ENCODE measurements at regions not wholly inside any gene's neighbourhood (a gene's known extent, or its start where the extent isn't known, plus 50 kb on each side); places are given as distances from the start of the nearest gene placed in this dataset.
"Not testable (repeated sequence)": the region's sequence is repeated elsewhere in the genome, so short reads cannot be mapped to it uniquely, and the experiment has no call there.

GRCh38 chr2:61774351-61774750 lies 79.5 kb downstream of the FAM161A start:
- DNase-seq, result no peak

- no peak for DNase-seq
Observed at GRCh38 chr2:61771904-61772845, 81.7 kb downstream of the FAM161A start.

GRCh38 chr2:61770746-61771145 lies 83.1 kb downstream of the FAM161A start:
- DNase-seq, result no peak

- DNase-seq, result no peak
Observed at GRCh38 chr2:61770298-61770697, 83.6 kb downstream of the FAM161A start.

GRCh38 chr2:61769093-61769675 lies 84.7 kb downstream of the FAM161A start:
- no peak for DNase-seq

GRCh38 chr2:61764035-61764800 lies 89.6 kb downstream of the FAM161A start:
- DNase-seq, result peak; percentile 99

GRCh38 chr2:61763605-61764034 lies 90.2 kb downstream of the FAM161A start:
- peak; percentile 92 for DNase-seq

GRCh38 chr2:61762292-61762691 lies 91.6 kb downstream of the FAM161A start:
- DNase-seq, result no peak

- DNase-seq, result no peak
Observed at GRCh38 chr2:61759718-61760117, 94.1 kb downstream of the FAM161A start.

- no peak for DNase-seq
Observed at GRCh38 chr2:61759005-61759404, 94.9 kb downstream of the FAM161A start.

GRCh38 chr2:61758159-61758558 lies 95.7 kb downstream of the FAM161A start:
- DNase-seq, result no peak

- DNase-seq, result no peak
Observed at GRCh38 chr2:61753512-61753911, 100.3 kb downstream of the FAM161A start.

- DNase-seq, result peak; percentile 50
Observed at GRCh38 chr2:61750624-61751023, 103.2 kb downstream of the FAM161A start.

- DNase-seq, result no peak
Observed at GRCh38 chr2:61742955-61743354, 110.9 kb downstream of the FAM161A start.

GRCh38 chr2:61737841-61738240 lies 116.0 kb downstream of the FAM161A start:
- DNase-seq, result no peak

- no peak for DNase-seq
Observed at GRCh38 chr2:61736953-61737352, 116.9 kb downstream of the FAM161A start.

GRCh38 chr2:61733563-61733962 lies 120.3 kb downstream of the FAM161A start:
- no peak for DNase-seq

- DNase-seq, result no peak
Observed at GRCh38 chr2:61732787-61733186, 121.1 kb downstream of the FAM161A start.

GRCh38 chr2:61727746-61728145 lies 126.1 kb downstream of the FAM161A start:
- DNase-seq, result no peak

GRCh38 chr2:61726456-61727209 lies 127.2 kb downstream of the FAM161A start:
- no peak for DNase-seq

- not testable (repeated sequence) for DNase-seq
Observed at GRCh38 chr2:61723364-61723763, 130.5 kb downstream of the FAM161A start.

GRCh38 chr2:61722800-61723199 lies 131.1 kb downstream of the FAM161A start:
- no peak for DNase-seq
